GM12872 (cell line): ENCODE measurements at regions not wholly inside any gene's neighbourhood (a gene's known extent, or its start where the extent isn't known, plus 50 kb on each side); places are given as distances from the start of the nearest gene placed in this dataset.

Experiments
- TF ChIP-seq, protein P1 (sequence below): IDR thresholded peaks from 3 replicates; pipeline ENCODE4 v1.5.1; 2011; ENCODE audit warnings: low read depth, mild to moderate bottlenecking, low read length, moderate library complexity; ENCODE audit not compliant: insufficient read depth

DNA sequence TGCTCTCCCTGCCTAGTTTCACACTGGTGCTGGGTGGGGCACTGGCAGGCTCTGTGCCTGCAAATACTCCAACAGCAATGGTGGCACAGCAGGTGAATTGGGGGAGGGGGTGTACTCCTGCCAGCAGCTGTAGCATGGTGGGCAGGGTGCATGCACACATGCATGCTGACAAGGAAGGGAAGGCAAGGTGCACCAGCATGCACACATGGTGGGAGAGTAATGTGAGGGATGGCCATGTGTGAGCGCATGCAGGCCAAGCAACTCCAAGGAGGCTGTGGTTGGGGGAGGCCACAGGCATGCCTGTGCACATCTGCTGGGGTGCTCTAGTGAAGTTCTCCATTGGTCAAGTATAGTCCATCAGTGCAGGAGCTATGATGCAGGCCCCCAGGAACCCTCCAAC lies 54.5 kb upstream of the INPP4B start:
- TF ChIP-seq, protein P1, sequence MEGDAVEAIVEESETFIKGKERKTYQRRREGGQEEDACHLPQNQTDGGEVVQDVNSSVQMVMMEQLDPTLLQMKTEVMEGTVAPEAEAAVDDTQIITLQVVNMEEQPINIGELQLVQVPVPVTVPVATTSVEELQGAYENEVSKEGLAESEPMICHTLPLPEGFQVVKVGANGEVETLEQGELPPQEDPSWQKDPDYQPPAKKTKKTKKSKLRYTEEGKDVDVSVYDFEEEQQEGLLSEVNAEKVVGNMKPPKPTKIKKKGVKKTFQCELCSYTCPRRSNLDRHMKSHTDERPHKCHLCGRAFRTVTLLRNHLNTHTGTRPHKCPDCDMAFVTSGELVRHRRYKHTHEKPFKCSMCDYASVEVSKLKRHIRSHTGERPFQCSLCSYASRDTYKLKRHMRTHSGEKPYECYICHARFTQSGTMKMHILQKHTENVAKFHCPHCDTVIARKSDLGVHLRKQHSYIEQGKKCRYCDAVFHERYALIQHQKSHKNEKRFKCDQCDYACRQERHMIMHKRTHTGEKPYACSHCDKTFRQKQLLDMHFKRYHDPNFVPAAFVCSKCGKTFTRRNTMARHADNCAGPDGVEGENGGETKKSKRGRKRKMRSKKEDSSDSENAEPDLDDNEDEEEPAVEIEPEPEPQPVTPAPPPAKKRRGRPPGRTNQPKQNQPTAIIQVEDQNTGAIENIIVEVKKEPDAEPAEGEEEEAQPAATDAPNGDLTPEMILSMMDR: no peak

DNA sequence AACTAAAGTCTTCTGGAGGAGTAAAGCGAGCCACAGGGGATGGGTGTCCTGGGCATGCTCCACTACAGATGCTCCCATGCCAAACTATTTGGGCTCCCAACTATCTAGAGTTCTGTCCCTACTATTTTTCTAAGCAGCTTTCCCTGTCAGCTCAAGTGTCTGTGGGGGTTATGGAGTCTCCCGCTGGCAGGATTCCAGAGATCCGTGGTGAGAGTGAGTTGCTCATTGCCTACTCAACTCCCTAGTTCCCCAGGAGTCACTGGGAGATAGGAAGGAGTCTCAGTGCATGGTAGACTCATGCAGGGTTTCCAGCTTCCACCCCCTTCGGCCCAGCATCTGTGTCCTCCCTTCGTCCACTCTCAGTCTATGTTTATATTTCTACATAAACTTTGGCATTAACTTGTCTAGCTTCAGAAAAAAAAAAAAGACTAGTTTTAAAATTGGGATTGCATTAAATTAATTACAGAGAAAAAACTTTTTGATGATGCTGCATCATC lies 55.1 kb upstream of the INPP4B start:
- TF ChIP-seq, protein P1: no peak

DNA sequence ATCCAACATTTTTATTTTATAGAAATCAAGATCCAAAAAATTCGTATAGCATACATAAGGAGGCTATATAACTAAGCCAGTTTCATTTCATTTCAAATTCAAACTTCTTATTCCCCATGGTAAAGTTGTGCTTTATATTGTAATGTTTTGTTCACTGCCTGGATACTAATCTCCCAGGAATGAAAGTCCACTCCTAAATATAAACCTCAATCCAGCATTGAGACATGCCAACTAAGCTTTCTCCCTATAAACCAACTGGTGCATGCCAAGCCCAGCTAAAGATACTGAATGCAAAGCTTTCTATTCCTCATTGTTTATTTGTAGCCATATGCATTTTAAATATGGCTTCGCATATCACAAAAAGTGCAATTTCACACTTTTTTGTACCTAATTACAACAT lies 63.8 kb upstream of the INPP4B start:
- TF ChIP-seq, protein P1: no peak

DNA sequence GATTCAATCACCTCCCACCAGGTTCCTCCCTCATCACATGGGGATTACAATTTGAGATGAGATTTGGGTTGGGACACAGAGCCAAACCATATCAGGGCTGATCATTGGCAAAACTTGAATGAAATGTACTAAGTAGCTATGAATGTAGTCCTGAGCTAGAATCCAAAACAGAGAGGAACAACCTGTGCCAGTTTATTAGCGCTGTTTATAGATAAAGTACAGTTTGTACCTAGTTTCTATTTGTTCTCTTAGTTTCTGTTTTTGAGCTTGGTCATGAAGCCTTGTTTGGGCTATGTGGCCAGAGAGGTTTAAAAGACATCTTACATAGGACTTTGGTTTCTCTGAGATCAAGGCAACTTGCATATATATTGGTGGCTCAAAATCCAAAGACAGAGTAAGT lies 66.9 kb upstream of the INPP4B start:
- TF ChIP-seq, protein P1: no peak

DNA sequence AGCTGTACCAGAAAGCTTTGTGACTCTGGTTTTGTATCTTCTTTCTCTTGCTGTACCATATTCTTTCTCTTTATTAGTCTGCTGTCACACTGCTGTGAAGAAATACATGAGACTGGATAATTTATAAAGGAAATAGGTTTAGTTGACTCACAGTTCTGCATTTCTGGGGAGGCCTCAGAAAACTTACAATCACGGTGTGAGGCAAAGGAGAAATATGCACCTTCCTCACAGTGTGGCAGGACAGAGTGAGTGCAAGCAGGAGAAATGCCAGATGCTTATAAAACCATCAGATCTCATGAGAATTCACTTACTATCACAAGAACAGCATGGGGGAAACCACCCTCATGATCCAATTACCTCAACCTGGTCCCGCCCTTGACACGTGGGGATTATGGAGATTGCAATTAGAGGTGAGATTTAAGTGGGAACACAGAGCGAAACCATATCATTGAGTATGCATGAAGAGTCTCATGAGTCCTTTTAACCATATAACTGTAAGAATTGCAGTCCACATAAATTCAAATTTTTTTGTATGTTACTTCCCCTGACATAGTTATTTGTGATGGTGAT lies 67.4 kb upstream of the INPP4B start:
- TF ChIP-seq, protein P1: no peak

DNA sequence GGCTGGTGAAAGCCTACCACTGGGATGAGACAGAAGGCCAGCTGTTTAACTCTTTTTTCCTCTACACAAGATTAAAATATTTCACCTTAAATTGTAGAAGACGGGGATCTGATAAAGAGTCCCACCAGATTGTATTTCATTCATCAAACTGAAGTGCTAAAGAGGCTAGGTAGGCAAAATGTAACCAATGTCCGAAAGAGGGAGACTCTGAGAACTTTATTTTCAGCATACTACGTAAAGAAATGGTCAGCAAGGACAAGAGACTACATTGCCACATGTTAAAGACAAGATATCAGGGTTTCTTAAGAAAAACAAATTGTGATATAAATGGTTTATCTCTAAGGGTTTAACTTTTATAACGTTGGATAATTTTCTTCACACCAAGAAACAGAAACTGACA lies 71.6 kb upstream of the INPP4B start:
- TF ChIP-seq, protein P1: no peak

DNA sequence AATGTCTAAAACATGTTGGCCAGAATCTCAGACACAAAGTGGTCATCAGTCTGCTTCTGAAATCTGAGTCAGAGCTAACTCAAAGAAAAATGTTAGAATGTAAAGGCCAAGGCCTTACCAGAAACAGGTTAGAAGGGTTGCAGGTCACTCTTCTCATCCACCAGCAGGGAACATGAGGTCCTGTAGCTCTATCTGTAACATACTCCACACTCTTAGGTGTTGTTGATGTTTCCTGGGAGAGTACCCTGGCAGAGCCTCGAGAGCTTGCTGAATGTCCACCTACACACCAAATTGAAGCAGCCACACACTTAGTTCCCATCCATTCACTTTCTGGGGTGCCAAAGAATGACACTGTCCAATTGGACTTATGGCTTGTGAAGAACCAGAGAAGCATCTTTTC lies 76.6 kb upstream of the INPP4B start:
- TF ChIP-seq, protein P1: no peak
